Osteoblast (primary cell): ENCODE measurements at regions not wholly inside any gene's neighbourhood (a gene's known extent, or its start where the extent isn't known, plus 50 kb on each side); places are given as distances from the start of the nearest gene placed in this dataset.
A peak's percentile ranks its signal among the peaks of the same experiment; 100 is the strongest.
"Not testable (repeated sequence)": the region's sequence is repeated elsewhere in the genome, so short reads cannot be mapped to it uniquely, and the experiment has no call there.

Experiments used
- DNase-seq: peaks from one replicate; pipeline ENCODE4 v3.0.0; 2011; ENCODE audit warnings: low spot score, mixed read lengths; ENCODE audit not compliant: insufficient read length; ENCODE audit errors: missing footprints
- H2AFZ ChIP-seq: 2 replicates; pipeline ENCODE4 v1.6.0; 2011; ENCODE audit warnings: mild to moderate bottlenecking, low read length
- H3K27ac ChIP-seq: 2 replicates; pipeline ENCODE4 v1.5.1; 2011; ENCODE audit warnings: mild to moderate bottlenecking, low read depth, low read length, moderate library complexity
- H3K27me3 ChIP-seq: 2 replicates; pipeline ENCODE4 v1.6.0; 2012; ENCODE audit warnings: mild to moderate bottlenecking, control low read depth, inconsistent platforms, low read length, moderate library complexity; ENCODE audit not compliant: insufficient read depth
- H3K36me3 ChIP-seq: 2 replicates; pipeline ENCODE4 v1.5.1; 2011; ENCODE audit warnings: mild to moderate bottlenecking, low read length, control low read depth, moderate library complexity; ENCODE audit not compliant: insufficient read depth
- H3K4me1 ChIP-seq: 2 replicates; pipeline ENCODE4 v1.5.1; 2011; ENCODE audit warnings: mild to moderate bottlenecking, low read length, control low read depth, moderate library complexity; ENCODE audit not compliant: insufficient read depth
- H3K4me2 ChIP-seq: 2 replicates; pipeline ENCODE4 v1.6.0; 2011; ENCODE audit warnings: mild to moderate bottlenecking, low read length; ENCODE audit not compliant: insufficient read depth
- H3K4me3 ChIP-seq: fragments of 200-600 bp; sonication (generic); 3 replicates; pipeline ENCODE4 v1.5.1; 2012; ENCODE audit warnings: mild to moderate bottlenecking, low read length, inconsistent platforms; ENCODE audit not compliant: insufficient read depth
- H3K79me2 ChIP-seq: 2 replicates; pipeline ENCODE4 v1.6.0; 2012; ENCODE audit warnings: mild to moderate bottlenecking, low read length, control low read depth, inconsistent platforms; ENCODE audit not compliant: insufficient read depth
- H3K9me3 ChIP-seq: 2 replicates; pipeline ENCODE4 v1.5.1; 2011; ENCODE audit warnings: low read depth, low read length, control low read depth
- H4K20me1 ChIP-seq: 2 replicates; pipeline ENCODE4 v1.6.0; 2012; ENCODE audit warnings: mild to moderate bottlenecking, low read length, control low read depth; ENCODE audit not compliant: insufficient read depth
- TF ChIP-seq, protein P1 (sequence below): IDR thresholded peaks from 2 replicates; pipeline ENCODE4 v1.5.1; 2011; ENCODE audit warnings: mild to moderate bottlenecking, low read depth, low read length, moderate library complexity; ENCODE audit errors: extremely low read depth

GRCh38 chr17:30722114-30722780 lies 102.2 kb downstream of the CRLF3 start:
- H3K27ac ChIP-seq, H3K27me3 ChIP-seq, H3K4me3 ChIP-seq, H3K4me1 ChIP-seq, H2AFZ ChIP-seq, H3K4me2 ChIP-seq, H3K9me3 ChIP-seq, H4K20me1 ChIP-seq, DNase-seq, H3K36me3 ChIP-seq: not testable (repeated sequence)
- H3K79me2 ChIP-seq, result peaks cover 23% of the 10 kb centered on the region

DNA sequence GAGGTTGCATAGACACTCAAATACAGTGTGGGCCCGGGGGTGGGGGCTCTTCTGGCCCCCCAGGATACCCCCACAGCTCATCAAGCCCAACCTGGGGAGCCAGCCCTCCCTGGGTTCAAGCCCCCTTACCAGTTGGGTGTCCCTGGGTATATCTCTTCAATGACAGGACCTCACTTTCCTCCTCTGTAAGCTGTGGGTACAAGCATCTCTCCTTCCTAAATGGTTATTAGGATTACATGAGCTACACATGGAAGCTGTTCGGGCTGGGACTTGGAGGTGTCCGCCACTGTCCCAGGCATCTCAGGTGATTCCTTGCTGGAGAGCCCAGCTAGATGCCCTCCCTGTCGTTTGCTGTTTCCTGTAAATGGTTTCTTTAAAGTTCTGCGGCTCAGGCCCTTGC lies 103.5 kb downstream of the CRLF3 start:
- not testable (repeated sequence) for H3K9me3 ChIP-seq, H3K4me2 ChIP-seq, H3K27me3 ChIP-seq, H3K27ac ChIP-seq, H3K4me3 ChIP-seq, DNase-seq, H2AFZ ChIP-seq, H3K4me1 ChIP-seq, H3K36me3 ChIP-seq
- Histone ChIP-seq H4K20me1 (peaks cover 17% of the 10 kb centered on the region), H3K79me2 (peaks cover 29% of the 10 kb centered on the region)

DNA sequence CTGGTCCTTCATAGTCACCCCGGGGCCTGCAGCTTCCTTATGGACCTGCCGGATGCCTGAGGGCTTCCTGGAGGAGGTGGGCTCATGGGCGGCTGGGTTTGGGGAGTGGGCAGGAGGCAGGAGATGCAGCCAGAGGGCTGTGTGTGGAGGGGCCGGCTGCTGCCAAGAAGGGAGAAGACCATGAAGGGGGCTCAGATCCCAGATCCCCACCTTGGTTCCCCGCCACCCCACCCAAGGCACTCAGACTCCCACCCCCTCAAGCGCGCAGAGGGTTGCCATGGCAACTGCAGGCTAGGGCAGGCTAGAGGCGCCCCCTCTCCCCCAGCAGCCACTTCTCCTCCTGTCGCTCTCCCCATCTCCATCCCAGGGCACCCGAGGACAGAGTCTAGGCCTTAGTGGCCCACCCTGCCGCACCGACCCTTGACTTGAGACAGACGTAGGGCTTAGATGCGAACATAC lies 104.5 kb downstream of the CRLF3 start:
- Histone ChIP-seq H3K9me3 (no peaks in the 10 kb centered on the region), H3K4me2 (no peak overlapping the region), H3K27ac (no peak overlapping the region), H4K20me1 (peaks cover 21% of the 10 kb centered on the region), H3K79me2 (peaks cover 32% of the 10 kb centered on the region), H3K4me3 (no peak overlapping the region), H3K4me1 (no peaks in the 10 kb centered on the region), H3K27me3 (no peaks in the 10 kb centered on the region), H2AFZ (no peak overlapping the region), H3K36me3 (no peaks in the 10 kb centered on the region)
- no peak for DNase-seq
- TF ChIP-seq, protein P1, sequence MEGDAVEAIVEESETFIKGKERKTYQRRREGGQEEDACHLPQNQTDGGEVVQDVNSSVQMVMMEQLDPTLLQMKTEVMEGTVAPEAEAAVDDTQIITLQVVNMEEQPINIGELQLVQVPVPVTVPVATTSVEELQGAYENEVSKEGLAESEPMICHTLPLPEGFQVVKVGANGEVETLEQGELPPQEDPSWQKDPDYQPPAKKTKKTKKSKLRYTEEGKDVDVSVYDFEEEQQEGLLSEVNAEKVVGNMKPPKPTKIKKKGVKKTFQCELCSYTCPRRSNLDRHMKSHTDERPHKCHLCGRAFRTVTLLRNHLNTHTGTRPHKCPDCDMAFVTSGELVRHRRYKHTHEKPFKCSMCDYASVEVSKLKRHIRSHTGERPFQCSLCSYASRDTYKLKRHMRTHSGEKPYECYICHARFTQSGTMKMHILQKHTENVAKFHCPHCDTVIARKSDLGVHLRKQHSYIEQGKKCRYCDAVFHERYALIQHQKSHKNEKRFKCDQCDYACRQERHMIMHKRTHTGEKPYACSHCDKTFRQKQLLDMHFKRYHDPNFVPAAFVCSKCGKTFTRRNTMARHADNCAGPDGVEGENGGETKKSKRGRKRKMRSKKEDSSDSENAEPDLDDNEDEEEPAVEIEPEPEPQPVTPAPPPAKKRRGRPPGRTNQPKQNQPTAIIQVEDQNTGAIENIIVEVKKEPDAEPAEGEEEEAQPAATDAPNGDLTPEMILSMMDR, result no peak

DNA sequence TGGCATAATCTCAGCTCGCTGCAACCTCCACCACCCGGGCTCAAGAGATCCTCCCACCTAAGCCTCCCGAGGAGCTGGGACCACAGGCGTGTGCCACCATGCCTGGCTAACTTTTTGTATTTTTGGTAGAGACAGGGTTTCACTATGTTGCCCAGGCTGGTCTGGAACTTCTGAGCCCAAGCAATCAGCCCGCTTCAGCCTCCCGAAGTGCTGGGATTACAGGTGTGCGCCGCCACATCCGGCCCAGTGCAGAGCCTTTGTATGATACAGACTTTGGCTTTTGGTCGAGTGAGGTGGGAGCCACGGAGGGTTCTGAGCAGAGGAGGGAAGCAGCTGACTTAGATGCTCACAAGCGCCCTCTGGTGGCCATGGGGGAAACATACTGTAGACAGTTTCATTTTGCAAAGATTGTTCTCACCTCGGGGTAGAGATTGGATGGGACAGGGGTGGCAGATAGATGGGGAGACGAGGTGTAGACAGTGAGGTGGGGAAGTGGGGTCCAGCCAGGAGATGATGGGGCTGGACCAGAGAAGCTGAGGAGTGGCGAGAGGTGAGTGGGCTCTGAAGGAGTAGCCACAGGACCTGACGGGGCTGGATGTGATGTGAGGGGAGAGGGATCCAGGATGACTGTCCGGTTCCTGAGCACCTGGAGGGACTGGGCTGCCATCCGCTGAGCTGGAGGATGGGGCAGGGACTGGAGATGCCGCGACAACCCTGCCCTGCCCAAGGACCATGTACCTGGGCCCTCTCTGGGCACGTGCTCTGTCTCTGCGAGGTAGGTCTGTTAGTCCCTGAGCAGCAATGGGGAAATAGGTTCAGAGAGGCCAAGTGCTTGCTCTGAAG lies 105.1 kb downstream of the CRLF3 start:
- TF ChIP-seq, protein P1, result peak; percentile 57
- not testable (repeated sequence) for H3K36me3 ChIP-seq, H2AFZ ChIP-seq, H3K4me3 ChIP-seq, H3K27me3 ChIP-seq, H3K4me2 ChIP-seq, H3K27ac ChIP-seq, H3K9me3 ChIP-seq, H3K4me1 ChIP-seq
- peak; percentile 94 for DNase-seq
- H3K79me2 ChIP-seq, result peaks cover 32% of the 10 kb centered on the region
- peaks cover 21% of the 10 kb centered on the region for H4K20me1 ChIP-seq

- not testable (repeated sequence) for H3K27me3 ChIP-seq, H3K27ac ChIP-seq, H3K4me1 ChIP-seq, H3K36me3 ChIP-seq, DNase-seq, H3K4me2 ChIP-seq, H3K9me3 ChIP-seq, H3K4me3 ChIP-seq, H2AFZ ChIP-seq
- Histone ChIP-seq H4K20me1 (peaks cover 21% of the 10 kb centered on the region), H3K79me2 (peaks cover 32% of the 10 kb centered on the region)
Observed at GRCh38 chr17:30718691-30719090, 105.8 kb downstream of the CRLF3 start.

DNA sequence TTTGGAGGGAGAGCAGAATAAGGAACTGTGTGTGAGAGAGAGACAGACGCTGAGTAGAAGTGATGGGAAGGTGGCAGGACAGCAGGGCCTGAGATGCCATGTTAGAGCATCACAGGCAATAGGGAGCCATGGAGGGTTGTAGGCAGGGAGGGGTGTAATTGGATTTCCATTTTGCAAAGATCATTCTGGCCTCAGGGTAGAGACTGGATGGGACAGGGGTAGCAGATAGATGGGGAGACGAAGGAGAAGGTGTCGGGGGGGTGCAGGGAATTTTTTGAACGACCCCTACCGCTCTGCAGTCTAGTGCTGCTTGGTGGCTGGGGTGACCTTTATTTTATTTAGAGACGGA lies 106.4 kb downstream of the CRLF3 start:
- not testable (repeated sequence) for DNase-seq, H3K4me3 ChIP-seq, H3K4me1 ChIP-seq, H3K36me3 ChIP-seq, H2AFZ ChIP-seq, H3K9me3 ChIP-seq, H3K27me3 ChIP-seq, H3K4me2 ChIP-seq, H3K27ac ChIP-seq
- peaks cover 36% of the 10 kb centered on the region for H3K79me2 ChIP-seq
- peaks cover 24% of the 10 kb centered on the region for H4K20me1 ChIP-seq
